ENCODE measurements at regions not wholly inside any gene's neighbourhood (a gene's known extent, or its start where the extent isn't known, plus 50 kb on each side); places are given as distances from the start of the nearest gene placed in this dataset.

- Histone ChIP-seq H3K4me3 (ENCODE audit: low read depth in 1 of 3, low read length in 3 of 3) (no peak overlapping the region), H3K27ac (ENCODE audit: low read depth in 1 of 2, low read length in 2 of 2) (no peak overlapping the region), H3K4me1 (ENCODE audit: control insufficient read depth in 4 of 4, insufficient read depth in 4 of 4, low read length in 3 of 4) (no peaks in the 10 kb centered on the region), H3K36me3 (ENCODE audit: control insufficient read depth in 4 of 4, insufficient read depth in 3 of 4, low read depth in 1 of 4, low read length in 3 of 4) (no peaks in the 10 kb centered on the region), H3K9ac (ENCODE audit: low read depth in 1 of 2, low read length in 2 of 2) (no peak overlapping the region), H3K27me3 (ENCODE audit: control insufficient read depth in 4 of 4, insufficient read depth in 4 of 4, low read length in 3 of 4) (no peaks in the 10 kb centered on the region), H3K9me3 (ENCODE audit: control insufficient read depth in 4 of 4, low read length in 3 of 4) (no peaks in the 10 kb centered on the region)
- no peak for DNase-seq (ENCODE audit: low spot score)
- WGBS = 52% methylated on average over 1 of the region's 1 CpG
- TF ChIP-seq FOXA2 (IDR thresholded peaks at IDR 0.05) (no peak), NR2F2 (IDR thresholded peaks at IDR 0.05) (no peak), GABPA (IDR thresholded peaks at IDR 0.05 in 1 of 2, conservative IDR thresholded peaks at IDR 0.05 in 1 of 2) (no peak), HNF4A (conservative IDR thresholded peaks at IDR 0.05) (no peak), JUND (IDR thresholded peaks at IDR 0.05) (no peak)
Observed at GRCh38 chr1:178599745-178600144, 86.8 kb downstream of the TEX35 start.

- Histone ChIP-seq H3K4me1 (ENCODE audit: control insufficient read depth in 4 of 4, insufficient read depth in 4 of 4, low read length in 3 of 4) (peaks cover 0 to 6% (median 0%) of the 10 kb centered on the region in 4 donors), H3K27ac (ENCODE audit: low read depth in 1 of 2, low read length in 2 of 2) (no peak overlapping the region), H3K9me3 (ENCODE audit: control insufficient read depth in 4 of 4, low read length in 3 of 4) (no peaks in the 10 kb centered on the region), H3K9ac (ENCODE audit: low read depth in 1 of 2, low read length in 2 of 2) (no peak overlapping the region), H3K36me3 (ENCODE audit: control insufficient read depth in 4 of 4, insufficient read depth in 3 of 4, low read depth in 1 of 4, low read length in 3 of 4) (no peaks in the 10 kb centered on the region), H3K4me3 (ENCODE audit: low read depth in 1 of 3, low read length in 3 of 3) (no peak overlapping the region), H3K27me3 (ENCODE audit: control insufficient read depth in 4 of 4, insufficient read depth in 4 of 4, low read length in 3 of 4) (no peaks in the 10 kb centered on the region)
- no peak for TF ChIP-seq RXRA (IDR thresholded peaks at IDR 0.05)
- WGBS = 84% methylated on average over 5 of the region's 5 CpGs
- no peak for DNase-seq (ENCODE audit: low spot score)
Observed at GRCh38 chr1:178603926-178604325, 91.0 kb downstream of the TEX35 start.

DNA sequence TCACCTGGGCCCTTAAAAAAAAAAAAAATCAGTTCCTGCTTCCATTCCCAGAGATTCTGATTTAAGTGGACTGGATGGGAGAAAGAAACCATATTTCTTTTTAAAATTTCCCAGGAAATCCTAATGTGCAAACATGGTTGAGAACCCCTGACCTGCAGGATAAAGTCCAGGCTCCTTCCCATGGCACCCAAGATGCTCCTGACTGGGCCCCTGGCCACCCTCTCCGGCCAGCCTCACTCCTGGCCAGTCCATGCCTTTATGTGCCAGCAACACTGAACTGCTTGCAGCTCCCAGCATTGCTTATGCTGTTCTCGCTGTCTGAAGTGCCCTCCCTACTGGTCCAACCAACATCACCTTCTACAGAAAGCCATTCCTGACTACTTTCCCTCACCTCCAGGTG is 93.9 kb downstream of the TEX35 start:
- H3K27me3 ChIP-seq (ENCODE audit: control insufficient read depth in 4 of 4, insufficient read depth in 4 of 4, low read length in 3 of 4) = no peaks in the 10 kb centered on the region
- H3K9ac ChIP-seq (ENCODE audit: low read depth in 1 of 2, low read length in 2 of 2) = no peak overlapping the region
- peaks cover 0 to 6% (median 0%) of the 10 kb centered on the region in 4 donors for H3K4me1 ChIP-seq (ENCODE audit: control insufficient read depth in 4 of 4, insufficient read depth in 4 of 4, low read length in 3 of 4)
- TF ChIP-seq HNF4A (conservative IDR thresholded peaks at IDR 0.05) (peak; percentile 50 to 57), TAF1 (conservative IDR thresholded peaks at IDR 0.05) (no peak)
- TF ChIP-seq, protein P1, sequence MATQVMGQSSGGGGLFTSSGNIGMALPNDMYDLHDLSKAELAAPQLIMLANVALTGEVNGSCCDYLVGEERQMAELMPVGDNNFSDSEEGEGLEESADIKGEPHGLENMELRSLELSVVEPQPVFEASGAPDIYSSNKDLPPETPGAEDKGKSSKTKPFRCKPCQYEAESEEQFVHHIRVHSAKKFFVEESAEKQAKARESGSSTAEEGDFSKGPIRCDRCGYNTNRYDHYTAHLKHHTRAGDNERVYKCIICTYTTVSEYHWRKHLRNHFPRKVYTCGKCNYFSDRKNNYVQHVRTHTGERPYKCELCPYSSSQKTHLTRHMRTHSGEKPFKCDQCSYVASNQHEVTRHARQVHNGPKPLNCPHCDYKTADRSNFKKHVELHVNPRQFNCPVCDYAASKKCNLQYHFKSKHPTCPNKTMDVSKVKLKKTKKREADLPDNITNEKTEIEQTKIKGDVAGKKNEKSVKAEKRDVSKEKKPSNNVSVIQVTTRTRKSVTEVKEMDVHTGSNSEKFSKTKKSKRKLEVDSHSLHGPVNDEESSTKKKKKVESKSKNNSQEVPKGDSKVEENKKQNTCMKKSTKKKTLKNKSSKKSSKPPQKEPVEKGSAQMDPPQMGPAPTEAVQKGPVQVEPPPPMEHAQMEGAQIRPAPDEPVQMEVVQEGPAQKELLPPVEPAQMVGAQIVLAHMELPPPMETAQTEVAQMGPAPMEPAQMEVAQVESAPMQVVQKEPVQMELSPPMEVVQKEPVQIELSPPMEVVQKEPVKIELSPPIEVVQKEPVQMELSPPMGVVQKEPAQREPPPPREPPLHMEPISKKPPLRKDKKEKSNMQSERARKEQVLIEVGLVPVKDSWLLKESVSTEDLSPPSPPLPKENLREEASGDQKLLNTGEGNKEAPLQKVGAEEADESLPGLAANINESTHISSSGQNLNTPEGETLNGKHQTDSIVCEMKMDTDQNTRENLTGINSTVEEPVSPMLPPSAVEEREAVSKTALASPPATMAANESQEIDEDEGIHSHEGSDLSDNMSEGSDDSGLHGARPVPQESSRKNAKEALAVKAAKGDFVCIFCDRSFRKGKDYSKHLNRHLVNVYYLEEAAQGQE (IDR thresholded peaks at IDR 0.05) = no peak
- H3K4me3 ChIP-seq (ENCODE audit: low read depth in 1 of 3, low read length in 3 of 3) = no peak overlapping the region
- DNase-seq (ENCODE audit: low spot score) = no peak
- no peak overlapping the region for H3K27ac ChIP-seq (ENCODE audit: low read depth in 1 of 2, low read length in 2 of 2)
- no peaks in the 10 kb centered on the region for H3K9me3 ChIP-seq (ENCODE audit: control insufficient read depth in 4 of 4, low read length in 3 of 4)
- WGBS = 45% methylated on average over 2 of the region's 2 CpGs
- no peaks in the 10 kb centered on the region for H3K36me3 ChIP-seq (ENCODE audit: control insufficient read depth in 4 of 4, insufficient read depth in 3 of 4, low read depth in 1 of 4, low read length in 3 of 4)

GRCh38 chr1:178607718-178608408 is 95.0 kb downstream of the TEX35 start:
- WGBS = 86% methylated on average over 6 of the region's 6 CpGs
- Histone ChIP-seq H3K9ac (ENCODE audit: low read depth in 1 of 2, low read length in 2 of 2) (no peak overlapping the region), H3K27me3 (ENCODE audit: control insufficient read depth in 4 of 4, insufficient read depth in 4 of 4, low read length in 3 of 4) (no peaks in the 10 kb centered on the region), H3K4me1 (ENCODE audit: control insufficient read depth in 4 of 4, insufficient read depth in 4 of 4, low read length in 3 of 4) (peaks cover 0 to 6% (median 0%) of the 10 kb centered on the region in 4 donors), H3K9me3 (ENCODE audit: control insufficient read depth in 4 of 4, low read length in 3 of 4) (no peaks in the 10 kb centered on the region), H3K27ac (ENCODE audit: low read depth in 1 of 2, low read length in 2 of 2) (no peak overlapping the region), H3K4me3 (ENCODE audit: low read depth in 1 of 3, low read length in 3 of 3) (no peak overlapping the region), H3K36me3 (ENCODE audit: control insufficient read depth in 4 of 4, insufficient read depth in 3 of 4, low read depth in 1 of 4, low read length in 3 of 4) (no peaks in the 10 kb centered on the region)
- no peak for DNase-seq (ENCODE audit: low spot score)
- TF ChIP-seq FOXA1 (IDR thresholded peaks at IDR 0.05) = no peak
- TF ChIP-seq GABPA (IDR thresholded peaks at IDR 0.05 in 1 of 2, conservative IDR thresholded peaks at IDR 0.05 in 1 of 2) = no peak
- TF ChIP-seq CTCF (IDR thresholded peaks at IDR 0.05; ENCODE audit: low read depth, low read length, missing input control) = no peak
- TF ChIP-seq, protein P2, sequence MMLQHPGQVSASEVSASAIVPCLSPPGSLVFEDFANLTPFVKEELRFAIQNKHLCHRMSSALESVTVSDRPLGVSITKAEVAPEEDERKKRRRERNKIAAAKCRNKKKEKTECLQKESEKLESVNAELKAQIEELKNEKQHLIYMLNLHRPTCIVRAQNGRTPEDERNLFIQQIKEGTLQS (IDR thresholded peaks at IDR 0.05) = no peak
- TF ChIP-seq RAD21 (IDR thresholded peaks at IDR 0.05) = no peak
- TF ChIP-seq HNF4G (IDR thresholded peaks at IDR 0.05) = no peak
- TF ChIP-seq RXRA (IDR thresholded peaks at IDR 0.05) = no peak
- TF ChIP-seq, protein P3, sequence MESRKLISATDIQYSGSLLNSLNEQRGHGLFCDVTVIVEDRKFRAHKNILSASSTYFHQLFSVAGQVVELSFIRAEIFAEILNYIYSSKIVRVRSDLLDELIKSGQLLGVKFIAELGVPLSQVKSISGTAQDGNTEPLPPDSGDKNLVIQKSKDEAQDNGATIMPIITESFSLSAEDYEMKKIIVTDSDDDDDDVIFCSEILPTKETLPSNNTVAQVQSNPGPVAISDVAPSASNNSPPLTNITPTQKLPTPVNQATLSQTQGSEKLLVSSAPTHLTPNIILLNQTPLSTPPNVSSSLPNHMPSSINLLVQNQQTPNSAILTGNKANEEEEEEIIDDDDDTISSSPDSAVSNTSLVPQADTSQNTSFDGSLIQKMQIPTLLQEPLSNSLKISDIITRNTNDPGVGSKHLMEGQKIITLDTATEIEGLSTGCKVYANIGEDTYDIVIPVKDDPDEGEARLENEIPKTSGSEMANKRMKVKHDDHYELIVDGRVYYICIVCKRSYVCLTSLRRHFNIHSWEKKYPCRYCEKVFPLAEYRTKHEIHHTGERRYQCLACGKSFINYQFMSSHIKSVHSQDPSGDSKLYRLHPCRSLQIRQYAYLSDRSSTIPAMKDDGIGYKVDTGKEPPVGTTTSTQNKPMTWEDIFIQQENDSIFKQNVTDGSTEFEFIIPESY (IDR thresholded peaks at IDR 0.05) = no peak
- no peak for TF ChIP-seq SP1 (IDR thresholded peaks at IDR 0.05)
- TF ChIP-seq HNF4A (conservative IDR thresholded peaks at IDR 0.05) = no peak
- TF ChIP-seq JUND (IDR thresholded peaks at IDR 0.05) = no peak
- TF ChIP-seq FOXA2 (IDR thresholded peaks at IDR 0.05) = no peak
- TF ChIP-seq NR2F2 (IDR thresholded peaks at IDR 0.05) = no peak
